GM19438 (cell line): ENCODE measurements at regions not wholly inside any gene's neighbourhood (a gene's known extent, or its start where the extent isn't known, plus 50 kb on each side); places are given as distances from the start of the nearest gene placed in this dataset.
A peak's percentile ranks its signal among the peaks of the same experiment; 100 is the strongest.
"Not testable (repeated sequence)": the region's sequence is repeated elsewhere in the genome, so short reads cannot be mapped to it uniquely, and the experiment has no call there.

Experiments
- ATAC-seq: cut with Tn5 transposase; IDR thresholded peaks from one replicate; pipeline ENCODE4 v1.9.1; 2021; ENCODE audit warnings: low read depth; ENCODE audit not compliant: unreplicated experiment

DNA sequence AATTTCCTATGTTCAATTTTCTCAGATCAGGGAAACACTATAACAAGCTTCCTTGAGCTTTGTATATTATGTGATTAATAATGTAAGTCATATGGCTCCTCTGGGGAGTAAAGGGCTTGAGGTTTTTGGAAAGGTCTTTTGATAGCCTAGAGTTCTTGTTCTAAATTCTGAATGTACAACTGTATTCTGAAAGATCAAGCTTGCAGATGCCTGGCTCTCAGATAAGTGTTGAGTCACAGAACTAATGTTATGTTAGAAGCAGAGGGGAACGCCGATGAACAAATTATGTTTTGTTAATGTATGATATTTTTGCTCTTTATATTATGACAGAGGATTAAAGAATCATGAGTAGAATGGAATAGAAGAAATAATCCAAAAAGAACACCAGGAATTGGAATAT is 170.1 kb downstream of the RPRM start:
- no peak for ATAC-seq

- no peak for ATAC-seq
These were observed 171.3 kb downstream of the RPRM start for GRCh38 chr2:153307223-153307622.

GRCh38 chr2:153299809-153300208 is 178.8 kb downstream of the RPRM start:
- ATAC-seq, result no peak

DNA sequence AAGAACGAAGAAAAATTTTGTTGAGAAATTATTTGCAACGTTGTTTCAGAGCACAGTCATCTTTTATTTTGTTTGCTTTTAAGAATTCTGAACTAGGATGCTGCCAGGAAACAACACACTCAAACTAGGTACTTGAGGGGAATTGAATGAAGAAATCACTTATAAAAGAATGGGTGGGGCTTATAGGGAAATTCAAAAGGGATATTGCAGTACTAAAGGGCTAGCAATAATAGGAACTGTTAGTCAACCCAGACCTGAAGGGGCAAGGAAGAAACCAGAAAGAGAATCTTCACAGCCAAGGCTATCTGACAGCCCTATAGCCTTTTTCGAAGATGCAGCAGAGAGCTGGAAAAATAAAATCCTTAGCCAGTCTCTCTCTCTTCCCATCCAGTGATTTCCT is 179.3 kb downstream of the RPRM start:
- ATAC-seq, result no peak

GRCh38 chr2:153294199-153294786 is 184.3 kb downstream of the RPRM start:
- ATAC-seq, result no peak

- ATAC-seq, result no peak
These were observed 186.8 kb downstream of the RPRM start for GRCh38 chr2:153291718-153292117.

- no peak for ATAC-seq
These were observed 191.3 kb downstream of the RPRM start for GRCh38 chr2:153287109-153287801.

DNA sequence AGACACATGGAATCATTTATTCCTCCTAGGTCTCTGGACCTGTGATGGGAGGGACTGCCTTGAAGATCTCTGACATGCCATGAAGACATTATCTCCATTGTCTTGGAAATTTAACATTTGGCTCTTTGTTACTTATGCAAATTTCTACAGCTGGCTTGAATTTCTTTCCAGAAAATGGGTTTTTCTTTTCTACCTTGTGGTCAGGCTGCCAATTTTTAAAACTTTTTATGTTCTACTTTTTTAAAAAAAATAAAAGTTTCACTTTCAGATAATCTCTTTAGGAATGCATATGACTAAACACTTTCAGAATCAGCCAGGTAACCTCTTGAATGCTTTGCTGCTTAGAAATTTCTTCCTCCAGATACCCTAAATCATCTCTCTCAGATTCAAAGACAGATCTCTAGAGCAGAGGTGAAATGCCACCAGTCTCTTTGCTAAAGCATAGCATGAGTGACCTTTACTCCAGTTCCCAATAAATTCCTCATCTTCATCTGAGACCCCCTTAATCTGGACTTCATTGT is 209.6 kb downstream of the RPRM start:
- ATAC-seq, result no peak

GRCh38 chr2:153256876-153257275 is 221.7 kb downstream of the RPRM start:
- not testable (repeated sequence) for ATAC-seq

DNA sequence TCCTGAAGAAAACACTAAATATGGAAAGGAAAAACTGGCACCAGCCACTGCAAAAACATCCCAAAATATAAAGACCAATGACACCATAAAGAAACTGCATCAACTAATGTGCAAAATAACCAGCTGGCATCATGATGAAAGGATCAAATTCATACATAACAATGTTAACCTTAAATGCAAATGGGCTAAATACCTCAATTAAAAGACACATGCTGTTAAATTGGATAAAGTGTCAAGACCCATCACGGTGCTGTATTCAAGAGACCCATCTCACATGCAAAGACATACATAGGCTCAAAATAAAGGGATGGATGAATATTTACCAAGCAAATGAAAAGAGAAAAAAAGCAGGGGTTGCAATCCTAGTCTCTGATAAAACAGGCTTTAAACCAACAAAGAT is 231.9 kb downstream of the RPRM start:
- not testable (repeated sequence) for ATAC-seq

DNA sequence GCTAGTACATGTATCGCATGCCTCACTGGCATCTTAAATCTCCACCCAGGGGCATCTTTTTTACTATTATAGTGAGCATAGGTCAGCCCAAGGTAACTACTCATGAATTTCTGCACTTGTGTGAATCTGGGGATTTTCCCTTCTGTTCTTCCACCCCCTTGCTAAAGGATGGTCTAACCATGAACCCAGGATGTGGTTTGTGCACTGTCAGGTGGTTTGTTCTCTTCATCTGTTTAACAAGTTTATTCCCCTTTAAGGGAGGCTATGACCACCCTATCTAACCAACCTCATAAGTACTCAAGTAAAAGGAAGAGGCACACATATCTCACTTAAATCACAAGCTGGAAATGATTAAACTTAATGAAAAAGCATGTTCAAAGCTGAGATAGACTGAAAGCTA is 243.0 kb downstream of the RPRM start:
- peak; percentile 81 for ATAC-seq

- ATAC-seq, result no peak
These were observed 246.1 kb downstream of the RPRM start for GRCh38 chr2:153232464-153232863.

DNA sequence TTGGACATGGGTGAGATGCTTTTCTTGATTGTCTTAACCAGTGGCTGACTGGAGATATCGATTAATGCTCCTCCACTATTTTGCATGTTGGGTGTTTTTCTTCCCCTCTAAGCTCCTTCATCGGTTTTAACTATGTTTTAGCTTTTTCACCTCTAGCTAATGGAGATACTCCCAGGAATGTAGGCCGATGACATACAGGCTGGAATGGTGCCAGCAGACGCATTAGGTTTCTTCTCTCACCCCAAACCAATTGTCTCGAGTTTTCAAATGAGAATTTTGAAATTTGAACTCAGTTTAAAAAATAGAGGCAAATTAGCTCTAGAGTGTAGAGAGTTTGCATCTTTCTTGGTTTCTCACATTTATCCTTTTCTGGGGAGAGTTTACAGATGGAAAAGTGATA is 247.6 kb downstream of the RPRM start:
- ATAC-seq, result no peak

DNA sequence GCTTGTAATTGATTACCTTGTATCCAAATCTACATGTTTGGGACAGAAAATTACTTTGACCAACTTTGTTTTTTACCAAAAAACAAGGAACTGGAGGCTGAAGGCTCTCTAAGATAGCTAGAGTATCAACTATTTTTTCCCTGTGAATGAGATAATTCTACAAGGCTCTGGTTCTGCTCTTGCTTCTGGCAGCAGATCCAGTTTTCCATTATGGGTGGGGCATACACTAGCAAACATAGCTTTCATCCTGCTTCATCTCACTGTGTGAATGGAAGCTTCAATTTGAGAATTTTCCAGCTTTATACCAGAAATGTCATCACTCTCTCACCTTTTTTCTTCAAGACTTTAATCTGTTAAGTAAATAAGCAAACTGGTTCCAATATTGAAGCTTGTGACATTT is 249.7 kb downstream of the RPRM start:
- ATAC-seq, result no peak

DNA sequence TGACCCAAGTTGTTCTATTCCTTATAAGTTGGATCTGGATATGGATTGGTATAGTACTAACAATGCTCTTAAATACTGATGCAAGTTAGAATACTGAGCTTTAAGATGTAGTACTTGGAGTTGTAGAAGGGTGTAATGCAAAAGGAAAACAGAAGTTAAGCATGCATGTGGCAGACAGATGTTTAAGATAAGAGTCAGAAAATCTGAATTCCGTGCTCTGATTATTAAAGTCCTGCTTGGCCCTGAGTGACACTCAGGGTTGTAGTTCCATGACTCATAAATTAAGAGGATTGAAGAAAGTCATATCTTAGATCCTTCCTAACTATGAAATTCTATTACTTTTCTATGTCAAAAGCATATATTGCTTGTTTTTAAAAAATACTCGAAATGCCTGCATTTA is 250.6 kb downstream of the RPRM start:
- ATAC-seq, result no peak

DNA sequence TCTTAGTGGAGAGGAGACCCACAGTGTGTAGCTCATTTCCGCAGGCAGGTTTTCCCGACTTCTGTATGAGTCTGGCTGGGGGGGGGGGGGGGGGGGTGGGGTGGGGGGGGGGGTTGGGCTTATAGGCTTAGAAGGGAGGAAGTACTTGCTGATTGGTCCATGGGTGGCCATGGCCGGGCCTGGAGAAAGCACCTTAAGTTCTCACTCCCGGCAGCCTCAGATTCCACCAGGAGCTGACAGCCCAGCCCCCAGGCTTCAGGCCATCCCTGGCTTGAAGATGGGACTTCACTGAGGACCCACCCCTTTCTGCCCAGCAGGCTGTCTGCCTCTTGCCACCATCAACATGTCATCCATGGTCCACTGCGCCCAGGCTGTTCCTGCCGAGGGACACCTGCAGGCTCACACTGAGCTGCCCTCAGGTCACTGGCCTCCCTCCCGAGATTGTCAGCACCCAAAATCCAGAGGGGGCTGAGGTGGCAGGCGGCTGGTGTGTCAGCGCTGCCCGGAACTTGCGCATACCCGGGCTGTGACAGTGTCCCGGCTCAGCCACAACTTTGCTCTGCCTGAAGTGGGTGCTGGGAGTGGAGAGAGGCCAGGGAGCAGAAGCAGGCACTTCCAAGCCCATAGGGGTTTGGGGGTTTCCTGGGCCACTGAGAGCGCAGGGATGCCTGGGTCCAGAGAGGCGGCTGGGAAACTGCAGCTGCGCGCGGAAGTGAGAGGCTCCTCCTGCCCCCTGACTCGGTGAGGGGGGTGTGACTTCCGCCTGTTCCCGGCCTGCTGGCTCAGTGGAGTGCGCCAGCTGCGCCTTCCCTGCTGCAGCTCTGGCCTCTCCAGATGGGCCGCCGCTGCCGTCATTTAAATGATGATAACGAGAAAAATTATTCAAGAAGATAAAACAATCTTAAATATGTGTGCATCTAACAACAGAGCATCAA is 256.1 kb downstream of the RPRM start:
- ATAC-seq, result no peak

- ATAC-seq, result no peak
These were observed 257.1 kb downstream of the RPRM start for GRCh38 chr2:153221506-153221905.

GRCh38 chr2:153221087-153221486 is 257.5 kb downstream of the RPRM start:
- ATAC-seq, result no peak

GRCh38 chr2:153218851-153219250 is 259.7 kb downstream of the RPRM start:
- no peak for ATAC-seq

DNA sequence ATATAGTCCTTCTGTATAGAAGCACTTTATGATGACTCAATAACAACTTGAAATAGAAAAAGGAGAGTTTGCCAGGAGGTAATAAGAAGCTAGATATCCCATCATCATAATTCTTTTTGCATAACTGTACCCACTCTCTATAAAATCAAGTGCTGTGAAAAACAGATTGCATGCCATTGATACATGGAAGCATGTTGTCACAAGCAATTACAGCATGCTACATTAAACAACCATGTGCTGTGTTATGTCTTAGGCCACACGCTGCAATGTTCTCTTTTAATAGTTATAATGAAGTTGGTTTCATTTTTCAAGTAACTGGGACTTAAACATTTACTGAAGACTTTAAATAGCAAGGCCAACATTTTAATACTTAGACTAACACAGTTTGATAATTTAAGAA is 264.2 kb downstream of the RPRM start:
- no peak for ATAC-seq

DNA sequence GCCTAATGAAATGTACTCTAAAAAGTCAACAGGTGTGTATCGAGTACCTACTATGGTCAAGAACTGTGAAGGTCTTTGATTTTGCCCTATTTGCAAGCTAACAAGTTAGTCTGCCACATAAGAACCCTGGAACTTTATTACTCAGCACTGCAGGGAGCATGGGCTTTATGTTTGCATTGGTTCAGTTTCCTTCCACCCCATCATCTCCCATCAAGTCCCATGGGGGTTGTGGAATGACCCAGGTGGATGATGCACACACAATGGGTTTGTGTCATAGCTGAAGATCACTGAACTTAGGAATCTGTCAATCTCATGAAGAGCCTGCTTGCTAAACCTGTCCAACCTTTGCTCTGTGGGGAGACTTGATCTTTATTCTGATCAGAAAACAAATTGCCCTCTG is 265.5 kb downstream of the RPRM start:
- no peak for ATAC-seq
